Bronchial epithelial cell (primary cell): ENCODE measurements at regions not wholly inside any gene's neighbourhood (a gene's known extent, or its start where the extent isn't known, plus 50 kb on each side); places are given as distances from the start of the nearest gene placed in this dataset.
A peak's percentile ranks its signal among the peaks of the same experiment; 100 is the strongest.

ENCODE experiments used
- DNase-seq: peaks from one replicate; pipeline ENCODE4 v3.0.0-alpha.2; 2010; ENCODE audit warnings: low read depth
- FAIRE-seq: peaks from 2 replicates; lab custom pipeline; 2011; peaks lifted over from hg19 to GRCh38; lab: Jason Lieb, UNC
- H3K27me3 ChIP-seq: 2 replicates; pipeline ENCODE4 v1.5.1; 2011; ENCODE audit warnings: low read length; ENCODE audit not compliant: control insufficient read depth, insufficient read depth
- H3K36me3 ChIP-seq: 2 replicates; pipeline ENCODE4 v1.5.1; 2011; ENCODE audit warnings: low read length; ENCODE audit not compliant: control insufficient read depth, insufficient read depth
- H3K4me3 ChIP-seq: 2 replicates; pipeline ENCODE4 v1.5.1; 2011; ENCODE audit warnings: mild to moderate bottlenecking, low read depth, low read length, control low read depth
- CTCF ChIP-seq: IDR thresholded peaks from 2 replicates; pipeline ENCODE4 v1.5.1; 2011; ENCODE audit warnings: mild to moderate bottlenecking, moderate library complexity, low read length, control low read depth, inconsistent platforms; ENCODE audit not compliant: insufficient read depth, severe bottlenecking

- no peak for DNase-seq
- TF ChIP-seq CTCF: no peak
- Histone ChIP-seq H3K36me3 (no peaks in the 10 kb centered on the region), H3K27me3 (peaks cover 2% of the 10 kb centered on the region), H3K4me3 (no peak overlapping the region)
- FAIRE-seq: no peak
Measured at GRCh38 chr1:229870381-229870780, 196.7 kb upstream of the GALNT2 start.

GRCh38 chr1:229871078-229871676 is 195.9 kb upstream of the GALNT2 start:
- Histone ChIP-seq H3K36me3 (no peaks in the 10 kb centered on the region), H3K27me3 (peaks cover 2% of the 10 kb centered on the region), H3K4me3 (no peak overlapping the region)
- DNase-seq (no peak), FAIRE-seq (peak; percentile 43)
- TF ChIP-seq CTCF: no peak

- Histone ChIP-seq H3K36me3 (no peaks in the 10 kb centered on the region), H3K4me3 (no peak overlapping the region), H3K27me3 (peaks cover 5% of the 10 kb centered on the region)
- FAIRE-seq: no peak
- no peak for DNase-seq
- no peak for TF ChIP-seq CTCF
Measured at GRCh38 chr1:229874136-229874535, 192.9 kb upstream of the GALNT2 start.

GRCh38 chr1:229874609-229875008 is 192.4 kb upstream of the GALNT2 start:
- no peak for DNase-seq
- no peak for TF ChIP-seq CTCF
- no peaks in the 10 kb centered on the region for H3K36me3 ChIP-seq
- H3K4me3 ChIP-seq: no peak overlapping the region
- no peak for FAIRE-seq
- peaks cover 4% of the 10 kb centered on the region for H3K27me3 ChIP-seq

- no peak for TF ChIP-seq CTCF
- FAIRE-seq (no peak), DNase-seq (no peak)
- H3K36me3 ChIP-seq: no peaks in the 10 kb centered on the region
- H3K27me3 ChIP-seq: peaks cover 3% of the 10 kb centered on the region
- no peak overlapping the region for H3K4me3 ChIP-seq
Measured at GRCh38 chr1:229875086-229875485, 192.0 kb upstream of the GALNT2 start.

GRCh38 chr1:229879746-229880145 is 187.3 kb upstream of the GALNT2 start:
- peaks cover 8% of the 10 kb centered on the region for H3K27me3 ChIP-seq
- no peak for FAIRE-seq

More at GRCh38 chr1:229879746-229880145, 187.3 kb upstream of the GALNT2 start:
- Histone ChIP-seq H3K36me3 (no peaks in the 10 kb centered on the region), H3K4me3 (no peak overlapping the region)
- DNase-seq: no peak
- TF ChIP-seq CTCF: no peak
